Mesendoderm (in vitro differentiated cells): ENCODE measurements at regions not wholly inside any gene's neighbourhood (a gene's known extent, or its start where the extent isn't known, plus 50 kb on each side); places are given as distances from the start of the nearest gene placed in this dataset.

Experiments
- DNase-seq: peaks from one replicate; pipeline ENCODE4 v3.0.0; 2013
- H2AK5ac ChIP-seq: 2 replicates; pipeline ENCODE4 v1.6.1; 2013; ENCODE audit warnings: low read length, inconsistent platforms
- H2BK120ac ChIP-seq: 2 replicates; pipeline ENCODE4 v1.6.1; 2013; ENCODE audit warnings: low read depth, mild to moderate bottlenecking, low read length, moderate library complexity, mixed read lengths
- H2BK15ac ChIP-seq: replicated peaks from 2 replicates; pipeline ENCODE4 v1.6.1; 2013; ENCODE audit warnings: low read depth, mild to moderate bottlenecking, moderate library complexity
- H2BK5ac ChIP-seq: 2 replicates; pipeline ENCODE4 v1.6.1; 2013; ENCODE audit warnings: low read length, inconsistent platforms
- H3K18ac ChIP-seq: 2 replicates; pipeline ENCODE4 v1.6.1; 2013; ENCODE audit warnings: mild to moderate bottlenecking, low read length, mixed read lengths
- H3K23ac ChIP-seq: one replicate; pipeline ENCODE4 v1.6.1; 2013; ENCODE audit warnings: low read length
- H3K27ac ChIP-seq: 2 replicates; pipeline ENCODE4 v1.5.1; 2013; ENCODE audit warnings: low read depth, mild to moderate bottlenecking, inconsistent platforms, low read length, moderate library complexity
- H3K27me3 ChIP-seq: 2 replicates; pipeline ENCODE4 v1.6.1; 2013; ENCODE audit warnings: low read length, control low read depth, mild to moderate bottlenecking, inconsistent platforms; ENCODE audit not compliant: insufficient read depth, poor library complexity
- H3K36me3 ChIP-seq: 2 replicates; pipeline ENCODE4 v1.6.1; 2013; ENCODE audit warnings: low read length, inconsistent platforms; ENCODE audit not compliant: control insufficient read depth, insufficient read depth
- H3K4ac ChIP-seq: one replicate; pipeline ENCODE4 v1.6.1; 2013; ENCODE audit warnings: low read depth, mild to moderate bottlenecking, low read length, moderate library complexity
- H3K4me1 ChIP-seq: 2 replicates; pipeline ENCODE4 v1.6.1; 2013; ENCODE audit warnings: low read depth, low read length, inconsistent platforms; ENCODE audit not compliant: control insufficient read depth
- H3K4me2 ChIP-seq: 2 replicates; pipeline ENCODE4 v1.6.1; 2013; ENCODE audit warnings: low read length
- H3K4me3 ChIP-seq: 2 replicates; pipeline ENCODE4 v1.5.1; 2013; ENCODE audit warnings: mild to moderate bottlenecking, low read length
- H3K56ac ChIP-seq: one replicate; pipeline ENCODE4 v1.6.1; 2013; ENCODE audit warnings: low read length
- H3K79me1 ChIP-seq: 2 replicates; pipeline ENCODE4 v1.6.1; 2013; ENCODE audit warnings: low read length, inconsistent platforms
- H3K79me2 ChIP-seq: 2 replicates; pipeline ENCODE4 v1.6.1; 2013; ENCODE audit warnings: mild to moderate bottlenecking, low read length; ENCODE audit not compliant: control insufficient read depth, insufficient read depth
- H3K9ac ChIP-seq: 2 replicates; pipeline ENCODE4 v1.6.1; 2013; ENCODE audit warnings: low read length, inconsistent platforms
- H4K5ac ChIP-seq: one replicate; pipeline ENCODE4 v1.6.1; 2013; ENCODE audit warnings: low read length
- H4K8ac ChIP-seq: one replicate; pipeline ENCODE4 v1.6.1; 2013; ENCODE audit warnings: low read depth, mild to moderate bottlenecking, control low read depth, low read length, moderate library complexity
- WGBS: extraction: QIAGEN DNeasy Blood & Tissue Kit; methylation state at CpG from one replicate; pipeline ENCODE4 v1.1.7; 2013; ENCODE audit warnings: low lambda C conversion rate, missing lambda C conversion rate; ENCODE audit not compliant: insufficient coverage; ENCODE audit errors: extremely low coverage; 5-methylcytosine and 5-hydroxymethylcytosine counted together

GRCh38 chr3:14590569-14590968 is 50.4 kb upstream of the GRIP2 start:
- H2AK5ac ChIP-seq, result no peak overlapping the region
- H3K4me2 ChIP-seq, result no peak overlapping the region
- H3K23ac ChIP-seq, result no peak overlapping the region
- H4K5ac ChIP-seq, result no peak overlapping the region
- H3K4me3 ChIP-seq, result no peak overlapping the region
- no peak overlapping the region for H2BK5ac ChIP-seq
- no peaks in the 10 kb centered on the region for H3K79me2 ChIP-seq
- H4K8ac ChIP-seq, result no peak overlapping the region
- H3K79me1 ChIP-seq, result no peaks in the 10 kb centered on the region
- no peaks in the 10 kb centered on the region for H3K36me3 ChIP-seq
- no peak overlapping the region for H3K56ac ChIP-seq
- no peak overlapping the region for H3K4ac ChIP-seq
- H3K18ac ChIP-seq, result no peak overlapping the region
- H3K27me3 ChIP-seq, result no peaks in the 10 kb centered on the region
- no peak overlapping the region for H2BK15ac ChIP-seq
- no CpG with 5 or more reads among the region's 6 CpGs for WGBS
- no peaks in the 10 kb centered on the region for H3K4me1 ChIP-seq
- DNase-seq, result no peak
- no peak overlapping the region for H3K9ac ChIP-seq
- no peak overlapping the region for H3K27ac ChIP-seq
- no peak overlapping the region for H2BK120ac ChIP-seq

DNA sequence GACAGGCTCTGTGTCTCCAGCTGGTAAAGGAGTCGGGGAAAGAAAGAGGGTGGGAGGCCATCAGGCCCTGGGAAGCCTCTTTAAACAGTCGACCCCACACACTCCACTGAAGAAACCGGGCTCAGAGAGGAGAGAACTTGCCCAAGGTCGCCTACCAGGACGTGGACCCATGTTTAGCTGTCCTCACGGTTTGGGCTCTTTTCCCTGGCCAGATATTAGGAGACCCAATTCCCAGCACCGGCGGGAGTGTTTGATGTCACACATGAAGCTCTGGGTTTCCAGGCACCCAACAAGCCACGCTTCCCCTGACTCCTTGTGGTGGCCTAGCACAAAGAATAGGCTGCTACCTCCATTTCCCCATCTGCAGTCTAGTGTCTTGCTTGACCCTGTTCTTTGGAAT is 52.2 kb upstream of the GRIP2 start:
- Histone ChIP-seq H3K18ac (no peak overlapping the region), H3K4me1 (no peaks in the 10 kb centered on the region), H2AK5ac (no peak overlapping the region), H2BK5ac (no peak overlapping the region), H3K79me2 (no peaks in the 10 kb centered on the region), H3K4me3 (no peak overlapping the region), H2BK120ac (no peak overlapping the region), H3K4ac (no peak overlapping the region), H3K36me3 (no peaks in the 10 kb centered on the region), H3K27ac (no peak overlapping the region), H3K4me2 (no peak overlapping the region), H3K23ac (no peak overlapping the region), H4K8ac (no peak overlapping the region), H3K9ac (no peak overlapping the region), H3K27me3 (no peaks in the 10 kb centered on the region), H4K5ac (no peak overlapping the region), H2BK15ac (no peak overlapping the region), H3K56ac (no peak overlapping the region), H3K79me1 (no peaks in the 10 kb centered on the region)
- WGBS, result no CpG with 5 or more reads among the region's 9 CpGs
- no peak for DNase-seq

- H4K5ac ChIP-seq, result no peak overlapping the region
- H3K4me1 ChIP-seq, result no peaks in the 10 kb centered on the region
- H3K23ac ChIP-seq, result no peak overlapping the region
- no CpG with 5 or more reads among the region's 5 CpGs for WGBS
- H3K4ac ChIP-seq, result no peak overlapping the region
- H2BK120ac ChIP-seq, result no peak overlapping the region
- no peak overlapping the region for H3K18ac ChIP-seq
- no peak overlapping the region for H3K9ac ChIP-seq
- no peak overlapping the region for H2BK5ac ChIP-seq
- no peak overlapping the region for H2AK5ac ChIP-seq
- no peak overlapping the region for H4K8ac ChIP-seq
- no peak overlapping the region for H3K4me2 ChIP-seq
- DNase-seq, result no peak
- H2BK15ac ChIP-seq, result no peak overlapping the region
- no peak overlapping the region for H3K4me3 ChIP-seq
- H3K27me3 ChIP-seq, result no peaks in the 10 kb centered on the region
- no peaks in the 10 kb centered on the region for H3K79me2 ChIP-seq
- H3K56ac ChIP-seq, result no peak overlapping the region
- H3K27ac ChIP-seq, result no peak overlapping the region
- H3K79me1 ChIP-seq, result no peaks in the 10 kb centered on the region
- H3K36me3 ChIP-seq, result no peaks in the 10 kb centered on the region
Measured at GRCh38 chr3:14592836-14593235, 52.7 kb upstream of the GRIP2 start.

DNA sequence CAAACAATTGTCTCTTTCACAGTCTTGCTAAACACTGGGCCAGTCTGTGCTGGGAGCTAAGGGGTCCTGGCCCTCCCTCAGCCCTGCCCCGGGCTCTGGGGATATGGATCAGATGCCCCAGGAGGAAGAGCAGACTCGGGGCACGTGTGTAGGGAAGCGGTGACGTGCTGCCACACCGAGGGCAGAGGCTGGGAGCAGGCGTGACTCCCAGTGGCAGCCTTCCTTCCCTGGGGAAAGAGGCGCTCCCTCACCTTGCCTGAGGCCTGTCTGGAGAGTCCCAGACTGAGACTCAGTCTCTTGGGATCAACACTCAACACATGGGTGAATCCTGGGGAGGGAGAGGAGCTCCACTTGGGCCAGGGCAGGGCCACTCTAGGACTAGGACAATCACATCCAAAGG is 54.1 kb upstream of the GRIP2 start:
- no peak overlapping the region for H2AK5ac ChIP-seq
- H3K4me2 ChIP-seq, result no peak overlapping the region
- DNase-seq, result no peak
- H3K56ac ChIP-seq, result no peak overlapping the region
- H2BK15ac ChIP-seq, result no peak overlapping the region
- H2BK5ac ChIP-seq, result no peak overlapping the region
- no CpG with 5 or more reads among the region's 8 CpGs for WGBS
- no peaks in the 10 kb centered on the region for H3K79me2 ChIP-seq
- H4K5ac ChIP-seq, result no peak overlapping the region
- H3K4ac ChIP-seq, result no peak overlapping the region
- peaks cover 3% of the 10 kb centered on the region for H3K4me1 ChIP-seq
- no peak overlapping the region for H3K9ac ChIP-seq
- H3K36me3 ChIP-seq, result no peaks in the 10 kb centered on the region
- no peaks in the 10 kb centered on the region for H3K79me1 ChIP-seq
- H3K27ac ChIP-seq, result no peak overlapping the region
- H2BK120ac ChIP-seq, result no peak overlapping the region
- no peak overlapping the region for H4K8ac ChIP-seq
- no peaks in the 10 kb centered on the region for H3K27me3 ChIP-seq
- no peak overlapping the region for H3K23ac ChIP-seq
- H3K4me3 ChIP-seq, result no peak overlapping the region
- no peak overlapping the region for H3K18ac ChIP-seq

GRCh38 chr3:14595561-14595960 is 55.4 kb upstream of the GRIP2 start:
- Histone ChIP-seq H3K56ac (no peak overlapping the region), H3K18ac (no peak overlapping the region), H3K79me1 (no peaks in the 10 kb centered on the region), H3K27ac (no peak overlapping the region), H2BK5ac (no peak overlapping the region), H2BK15ac (no peak overlapping the region), H3K4me1 (peaks cover 3% of the 10 kb centered on the region), H3K4ac (no peak overlapping the region), H3K36me3 (no peaks in the 10 kb centered on the region), H4K5ac (no peak overlapping the region), H4K8ac (no peak overlapping the region), H3K4me3 (no peak overlapping the region), H3K9ac (no peak overlapping the region), H3K4me2 (no peak overlapping the region), H3K27me3 (no peaks in the 10 kb centered on the region), H2BK120ac (no peak overlapping the region), H3K79me2 (no peaks in the 10 kb centered on the region), H2AK5ac (no peak overlapping the region), H3K23ac (no peak overlapping the region)
- no CpG with 5 or more reads among the region's 8 CpGs for WGBS
- DNase-seq, result no peak

DNA sequence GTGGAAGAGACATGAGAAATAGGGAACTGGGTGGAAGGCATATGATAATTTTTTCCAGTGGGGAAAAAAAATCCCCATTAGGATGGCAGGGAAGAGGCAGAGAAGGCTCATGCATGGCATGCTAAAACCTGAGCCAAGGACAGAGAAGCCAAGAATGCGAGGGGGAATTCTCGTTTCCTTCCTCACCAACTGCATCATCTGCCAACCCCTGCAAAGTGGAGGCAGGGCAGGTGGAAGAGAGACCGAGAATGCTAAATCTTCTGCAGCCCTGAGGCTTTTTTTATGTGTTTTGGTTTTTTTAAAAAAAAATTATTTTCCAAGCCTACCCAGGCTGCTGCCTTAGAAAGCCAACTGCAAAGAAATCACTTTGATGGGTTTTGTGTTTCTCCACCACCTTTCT is 54.3 kb upstream of the CCDC174 start:
- Histone ChIP-seq H4K8ac (no peak overlapping the region), H3K23ac (no peak overlapping the region), H3K27ac (no peak overlapping the region), H3K4me2 (no peak overlapping the region), H4K5ac (no peak overlapping the region), H3K9ac (no peak overlapping the region), H3K36me3 (no peaks in the 10 kb centered on the region), H2BK5ac (no peak overlapping the region), H2BK15ac (no peak overlapping the region), H3K56ac (no peak overlapping the region), H3K79me1 (no peaks in the 10 kb centered on the region), H2AK5ac (no peak overlapping the region), H2BK120ac (no peak overlapping the region), H3K4me1 (peaks cover 3% of the 10 kb centered on the region), H3K79me2 (no peaks in the 10 kb centered on the region), H3K4me3 (no peak overlapping the region), H3K4ac (no peak overlapping the region), H3K27me3 (no peaks in the 10 kb centered on the region), H3K18ac (no peak overlapping the region)
- DNase-seq, result no peak
- no CpG with 5 or more reads among the region's 3 CpGs for WGBS
